Glutamatergic neuron (in vitro differentiated cells): ENCODE measurements at regions not wholly inside any gene's neighbourhood (a gene's known extent, or its start where the extent isn't known, plus 50 kb on each side); places are given as distances from the start of the nearest gene placed in this dataset.

Source experiments
- DNase-seq: peaks from one replicate; pipeline ENCODE4 v3.0.0; 2022
- H3K27ac Mint-ChIP-seq: one replicate; pipeline ENCODE4 v1.8.0; 2020; ENCODE audit warnings: mild to moderate bottlenecking, mixed read lengths, inconsistent platforms; ENCODE audit not compliant: unreplicated experiment
- H3K27me3 Mint-ChIP-seq: one replicate; pipeline ENCODE4 v1.8.0; 2020; ENCODE audit warnings: mild to moderate bottlenecking, moderate library complexity, mixed read lengths, inconsistent platforms; ENCODE audit not compliant: unreplicated experiment
- H3K36me3 Mint-ChIP-seq: one replicate; pipeline ENCODE4 v1.8.0; 2020; ENCODE audit warnings: mild to moderate bottlenecking, mixed read lengths, inconsistent platforms; ENCODE audit not compliant: unreplicated experiment
- H3K4me1 Mint-ChIP-seq: one replicate; pipeline ENCODE4 v1.8.0; 2020; ENCODE audit warnings: mild to moderate bottlenecking, low read depth, mixed read lengths, inconsistent platforms; ENCODE audit not compliant: unreplicated experiment
- H3K4me3 Mint-ChIP-seq: one replicate; pipeline ENCODE4 v1.8.0; 2020; ENCODE audit warnings: mild to moderate bottlenecking, mixed read lengths, inconsistent platforms; ENCODE audit not compliant: unreplicated experiment
- H3K9me3 Mint-ChIP-seq: one replicate; pipeline ENCODE4 v1.8.0; 2020; ENCODE audit warnings: mild to moderate bottlenecking, moderate library complexity, mixed read lengths, inconsistent platforms; ENCODE audit not compliant: unreplicated experiment
- CTCF ChIP-seq: fragments of 200-600 bp; sonication (generic); IDR thresholded peaks from one replicate; pipeline ENCODE4 v1.5.0; 2021; ENCODE audit not compliant: partially characterized antibody, unreplicated experiment

GRCh38 chr6:4658486-4658885 is 117.7 kb upstream of the CDYL start:
- H3K36me3 Mint-ChIP-seq, result peaks cover 10% of the 10 kb centered on the region
- peaks cover 11% of the 10 kb centered on the region for H3K4me1 Mint-ChIP-seq
- DNase-seq, result no peak
- peak overlapping the region; percentile 17 for H3K4me3 Mint-ChIP-seq
- peak overlapping the region; percentile 10 for H3K27ac Mint-ChIP-seq
- H3K27me3 Mint-ChIP-seq, result peaks cover 7% of the 10 kb centered on the region
- TF ChIP-seq CTCF, result no peak
- peaks cover 6% of the 10 kb centered on the region for H3K9me3 Mint-ChIP-seq

GRCh38 chr6:4656106-4656505 is 120.1 kb upstream of the CDYL start:
- no peak for DNase-seq
- Mint-ChIP-seq H3K27me3 (peaks cover 9% of the 10 kb centered on the region), H3K4me3 (no peak overlapping the region), H3K27ac (no peak overlapping the region), H3K4me1 (peaks cover 9% of the 10 kb centered on the region), H3K9me3 (peaks cover 6% of the 10 kb centered on the region), H3K36me3 (peaks cover 10% of the 10 kb centered on the region)
- no peak for TF ChIP-seq CTCF

- H3K36me3 Mint-ChIP-seq, result peaks cover 10% of the 10 kb centered on the region
- peak overlapping the region; percentile 2 for H3K27ac Mint-ChIP-seq
- peaks cover 9% of the 10 kb centered on the region for H3K27me3 Mint-ChIP-seq
- peaks cover 9% of the 10 kb centered on the region for H3K4me1 Mint-ChIP-seq
- H3K4me3 Mint-ChIP-seq, result no peak overlapping the region
- peaks cover 6% of the 10 kb centered on the region for H3K9me3 Mint-ChIP-seq
- no peak for TF ChIP-seq CTCF
- no peak for DNase-seq
These were observed 120.8 kb upstream of the CDYL start for GRCh38 chr6:4655196-4656025.

- Mint-ChIP-seq H3K27me3 (peaks cover 5% of the 10 kb centered on the region), H3K36me3 (peaks cover 2% of the 10 kb centered on the region), H3K27ac (no peak overlapping the region), H3K9me3 (peaks cover 3% of the 10 kb centered on the region), H3K4me3 (no peak overlapping the region), H3K4me1 (peaks cover 9% of the 10 kb centered on the region)
- TF ChIP-seq CTCF, result no peak
- DNase-seq, result no peak
These were observed 123.1 kb upstream of the CDYL start for GRCh38 chr6:4653141-4653540.

GRCh38 chr6:4651831-4652467 is 124.3 kb upstream of the CDYL start:
- H3K27ac Mint-ChIP-seq, result no peak overlapping the region
- no peak for DNase-seq
- no peak for TF ChIP-seq CTCF
- H3K4me1 Mint-ChIP-seq, result peaks cover 9% of the 10 kb centered on the region
- no peaks in the 10 kb centered on the region for H3K36me3 Mint-ChIP-seq
- peaks cover 4% of the 10 kb centered on the region for H3K27me3 Mint-ChIP-seq
- H3K9me3 Mint-ChIP-seq, result peaks cover 2% of the 10 kb centered on the region
- H3K4me3 Mint-ChIP-seq, result no peak overlapping the region
